PC-9 (cell line): ENCODE measurements at regions not wholly inside any gene's neighbourhood (a gene's known extent, or its start where the extent isn't known, plus 50 kb on each side); places are given as distances from the start of the nearest gene placed in this dataset.

Experiments
- BruUV-seq: library from RNA; stranded (reverse); fragments of 400-500 nt; replicated peaks from 2 replicates; lab custom pipeline; 2021; lab: Mats Ljungman, UMichigan
- CTCF ChIA-PET: fragments of 300-600 bp; sonication (Branson Sonifier 250); formaldehyde crosslinking; loops from one replicate; lab custom pipeline; 2022; ENCODE audit warnings: antibody characterized with exemption; lab: Charles Lee
- POLR2A ChIA-PET: fragments of 300-600 bp; sonication (Branson Sonifier 250); formaldehyde crosslinking; loops from one replicate; lab custom pipeline; 2022; ENCODE audit warnings: antibody characterized with exemption; ENCODE audit not compliant: unreplicated experiment; lab: Charles Lee
- DNase-seq, 2 experiments: peaks; one replicate each; pipeline versions ENCODE4 v3.0.0 to v3.0.0-alpha.2; 2015 to 2022; ENCODE audit warnings: mixed read lengths in 1 of 2
- H2AFZ ChIP-seq: fragments of 200-600 bp; sonication (generic); 2 replicates; pipeline ENCODE4 v1.8.1; 2017; ENCODE audit warnings: antibody characterized with exemption
- H3F3A ChIP-seq: fragments of 200-600 bp; sonication (generic); 2 replicates; pipeline ENCODE4 v1.8.1; 2017; ENCODE audit warnings: antibody characterized with exemption, mild to moderate bottlenecking, low read depth; ENCODE audit not compliant: insufficient read depth
- H3K27ac ChIP-seq: fragments of 200-600 bp; sonication (generic); 2 replicates; pipeline ENCODE4 v1.6.1; 2016; ENCODE audit warnings: mixed run types
- H3K27me3 ChIP-seq: fragments of 200-600 bp; sonication (generic); 2 replicates; pipeline ENCODE4 v1.6.1; 2016; ENCODE audit warnings: low read depth, mixed run types; ENCODE audit not compliant: insufficient read depth
- H3K36me3 ChIP-seq: fragments of 200-600 bp; sonication (generic); 2 replicates; pipeline ENCODE4 v1.6.1; 2016; ENCODE audit warnings: low read depth, mixed run types
- H3K4me1 ChIP-seq: fragments of 200-600 bp; sonication (generic); replicated peaks from 2 replicates; pipeline ENCODE4 v1.6.1; 2016; ENCODE audit warnings: mixed run types; ENCODE audit not compliant: insufficient read depth
- H3K4me2 ChIP-seq: fragments of 200-600 bp; sonication (generic); 2 replicates; pipeline ENCODE4 v1.6.1; 2017; ENCODE audit warnings: mixed run types
- H3K4me3 ChIP-seq: fragments of 200-600 bp; sonication (generic); 2 replicates; pipeline ENCODE4 v1.6.1; 2016; ENCODE audit warnings: mixed run types
- H3K79me2 ChIP-seq: fragments of 200-600 bp; sonication (generic); 2 replicates; pipeline ENCODE4 v1.6.1; 2017; ENCODE audit warnings: low read depth, mixed run types
- H3K9me2 ChIP-seq: fragments of 200-600 bp; sonication (generic); 2 replicates; pipeline ENCODE4 v1.8.1; 2017; ENCODE audit warnings: mild to moderate bottlenecking; ENCODE audit not compliant: insufficient read depth
- H3K9me3 ChIP-seq: fragments of 200-600 bp; sonication (generic); 2 replicates; pipeline ENCODE4 v1.8.1; 2016; ENCODE audit warnings: low read depth; ENCODE audit not compliant: insufficient read depth
- H4K20me1 ChIP-seq: fragments of 200-600 bp; sonication (generic); 2 replicates; pipeline ENCODE4 v1.8.1; 2017; ENCODE audit not compliant: insufficient read depth
- EZH2 ChIP-seq: fragments of 200-600 bp; sonication (generic); IDR thresholded peaks from 2 replicates; pipeline ENCODE4 v1.8.0; 2017; ENCODE audit warnings: antibody characterized with exemption, low read depth
- intact Hi-C: fragments of 100-400 bp; cut with micrococcal nuclease; formaldehyde crosslinking; loops from one replicate; pipeline ENCODE4 v1.10.0; 2022; ENCODE audit not compliant: unreplicated experiment
- TF ChIP-seq, protein P1 (sequence below): fragments of 200-600 bp; sonication (generic); conservative IDR thresholded peaks from 2 replicates; pipeline ENCODE4 v1.6.1; 2017; ENCODE audit warnings: mixed run types, antibody characterized with exemption, mild to moderate bottlenecking, moderate library complexity

DNA sequence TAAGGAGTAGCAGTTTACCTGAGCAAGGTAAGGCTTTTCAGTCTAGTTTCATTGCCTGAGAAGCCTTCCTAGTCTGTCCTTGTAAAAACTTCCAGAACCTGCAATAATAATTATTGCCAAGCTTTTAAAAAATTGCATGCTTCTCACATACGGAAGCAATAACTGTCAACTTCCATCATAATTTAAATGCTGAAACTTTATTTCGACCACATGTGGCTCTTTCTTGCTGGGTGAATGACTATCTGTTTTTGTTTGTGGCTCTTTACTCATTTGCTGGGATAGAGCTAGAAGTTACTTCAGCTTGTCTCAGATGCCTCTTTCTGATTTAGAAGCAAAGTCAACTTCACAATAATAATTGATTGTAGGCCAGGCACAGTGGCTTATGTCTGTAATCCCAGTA lies 95.9 kb upstream of the COL21A1 start:
- Histone ChIP-seq H3K79me2 (no peaks in the 10 kb centered on the region), H3K9me2 (no peaks in the 10 kb centered on the region), H3K36me3 (no peaks in the 10 kb centered on the region), H3K27me3 (no peaks in the 10 kb centered on the region), H4K20me1 (no peaks in the 10 kb centered on the region), H2AFZ (no peak overlapping the region), H3F3A (no peaks in the 10 kb centered on the region), H3K4me3 (no peak overlapping the region), H3K4me1 (no peaks in the 10 kb centered on the region), H3K4me2 (no peak overlapping the region), H3K27ac (no peak overlapping the region), H3K9me3 (no peaks in the 10 kb centered on the region)
- DNase-seq, result no peak
- TF ChIP-seq, protein P1, sequence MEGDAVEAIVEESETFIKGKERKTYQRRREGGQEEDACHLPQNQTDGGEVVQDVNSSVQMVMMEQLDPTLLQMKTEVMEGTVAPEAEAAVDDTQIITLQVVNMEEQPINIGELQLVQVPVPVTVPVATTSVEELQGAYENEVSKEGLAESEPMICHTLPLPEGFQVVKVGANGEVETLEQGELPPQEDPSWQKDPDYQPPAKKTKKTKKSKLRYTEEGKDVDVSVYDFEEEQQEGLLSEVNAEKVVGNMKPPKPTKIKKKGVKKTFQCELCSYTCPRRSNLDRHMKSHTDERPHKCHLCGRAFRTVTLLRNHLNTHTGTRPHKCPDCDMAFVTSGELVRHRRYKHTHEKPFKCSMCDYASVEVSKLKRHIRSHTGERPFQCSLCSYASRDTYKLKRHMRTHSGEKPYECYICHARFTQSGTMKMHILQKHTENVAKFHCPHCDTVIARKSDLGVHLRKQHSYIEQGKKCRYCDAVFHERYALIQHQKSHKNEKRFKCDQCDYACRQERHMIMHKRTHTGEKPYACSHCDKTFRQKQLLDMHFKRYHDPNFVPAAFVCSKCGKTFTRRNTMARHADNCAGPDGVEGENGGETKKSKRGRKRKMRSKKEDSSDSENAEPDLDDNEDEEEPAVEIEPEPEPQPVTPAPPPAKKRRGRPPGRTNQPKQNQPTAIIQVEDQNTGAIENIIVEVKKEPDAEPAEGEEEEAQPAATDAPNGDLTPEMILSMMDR, result no peak
- no peak for TF ChIP-seq EZH2
- POLR2A ChIA-PET, result no interaction called here
- CTCF ChIA-PET, result no interaction called here
- intact Hi-C loops, result no loop called here
- BruUV-seq, result no TSS peak

DNA sequence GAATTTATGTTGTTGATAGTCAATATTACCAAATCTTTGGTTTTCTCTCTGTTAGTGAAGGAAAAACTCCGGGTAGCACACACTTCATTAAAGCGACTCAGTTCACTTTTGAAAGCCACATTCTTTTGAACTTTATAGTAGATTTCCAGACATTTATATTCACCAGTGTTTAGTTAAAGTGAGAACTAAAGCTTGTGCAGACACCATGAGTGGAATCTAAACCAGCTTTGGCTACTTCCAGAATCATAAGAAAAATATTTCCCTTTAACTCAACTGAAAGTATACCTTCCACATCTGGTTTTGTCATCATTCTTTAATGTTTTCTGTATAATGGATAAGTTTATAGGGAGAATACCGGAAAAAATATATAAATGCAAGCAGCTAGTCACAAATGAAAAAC lies 92.1 kb upstream of the COL21A1 start:
- Histone ChIP-seq H3F3A (no peaks in the 10 kb centered on the region), H3K79me2 (no peaks in the 10 kb centered on the region), H3K27me3 (no peaks in the 10 kb centered on the region), H3K4me3 (no peak overlapping the region), H3K9me3 (no peaks in the 10 kb centered on the region), H2AFZ (no peak overlapping the region), H3K27ac (no peak overlapping the region), H3K4me2 (no peak overlapping the region), H3K9me2 (no peaks in the 10 kb centered on the region), H4K20me1 (no peaks in the 10 kb centered on the region), H3K4me1 (no peaks in the 10 kb centered on the region; the same call in 1 of the 2 replicates), H3K36me3 (no peaks in the 10 kb centered on the region)
- ChIA-PET CTCF (no interaction called here), POLR2A (interaction anchor here (0.5 kb wide), 1 partner anchor 829 kb away, joined by 4 read pairs; no protein-coding TSS in a partner anchor)
- no TSS peak for BruUV-seq
- intact Hi-C loops, result no loop called here
- DNase-seq, result no peak
- TF ChIP-seq, protein P1, result no peak
- no peak for TF ChIP-seq EZH2

DNA sequence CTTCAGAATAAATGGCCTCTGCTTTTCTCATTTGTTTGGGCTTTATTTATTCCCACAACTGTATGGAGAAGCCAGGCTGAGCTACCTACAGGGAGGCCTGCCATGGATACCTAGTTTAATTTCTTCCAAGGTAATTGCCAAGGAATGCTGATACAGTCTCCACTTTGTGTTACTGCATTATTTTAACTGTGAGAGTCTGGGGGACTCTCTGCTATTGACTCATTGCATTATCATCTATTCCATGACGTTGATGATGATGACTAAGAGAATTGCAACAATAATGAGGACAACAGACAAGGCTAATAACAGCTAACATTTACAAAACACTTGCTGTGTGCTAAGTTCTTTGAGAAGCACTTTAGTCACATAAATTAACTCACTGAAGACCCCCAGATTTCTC lies 88.3 kb upstream of the COL21A1 start:
- Histone ChIP-seq H2AFZ (no peak overlapping the region), H3K36me3 (no peaks in the 10 kb centered on the region), H4K20me1 (no peaks in the 10 kb centered on the region), H3F3A (no peaks in the 10 kb centered on the region), H3K27ac (peak overlapping the region; percentile 42; the same call in 1 of the 2 replicates), H3K79me2 (no peaks in the 10 kb centered on the region), H3K4me1 (no peaks in the 10 kb centered on the region; the same call in 1 of the 2 replicates), H3K9me2 (no peaks in the 10 kb centered on the region), H3K4me2 (no peak overlapping the region), H3K27me3 (no peaks in the 10 kb centered on the region), H3K9me3 (no peaks in the 10 kb centered on the region), H3K4me3 (no peak overlapping the region)
- BruUV-seq, result no TSS peak
- ChIA-PET POLR2A (interaction anchor here (0.6 kb wide), 1 partner anchor 307 kb away, joined by 3 read pairs; the partner anchor contains the start of gene DST), CTCF (no interaction called here)
- peak in 1 of 2 experiments; percentile 39 for DNase-seq
- no peak for TF ChIP-seq EZH2
- TF ChIP-seq, protein P1, result no peak
- intact Hi-C loops, result no loop called here
